ENCODE measurements at regions not wholly inside any gene's neighbourhood (a gene's known extent, or its start where the extent isn't known, plus 50 kb on each side); places are given as distances from the start of the nearest gene placed in this dataset.

DNA sequence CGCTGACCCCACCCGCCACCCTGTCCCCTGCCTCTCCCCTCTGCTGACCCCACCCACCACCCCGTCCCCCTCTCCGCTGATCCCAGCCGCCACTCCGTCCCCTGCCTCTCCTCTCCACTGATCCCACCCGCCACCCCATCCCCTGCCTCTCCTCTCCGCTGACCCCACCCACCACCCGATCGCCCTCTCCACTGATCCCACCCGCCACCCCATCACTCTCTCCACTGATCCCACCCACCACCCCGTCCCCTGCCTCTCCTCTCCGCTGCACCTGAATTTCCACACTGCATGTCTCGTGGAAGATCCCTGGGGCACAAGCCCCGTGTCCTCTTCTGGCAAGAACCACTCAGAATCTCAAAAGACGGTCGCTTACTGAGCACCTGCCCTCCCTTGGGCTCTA is 53.4 kb upstream of the OLFM1 start:
- intact Hi-C loops (cut with DNase I): no loop called here
- Histone ChIP-seq H3K36me3 (replicated peaks in 1 of 2) (no peaks in the 10 kb centered on the region), H3K4me1 (replicated peaks in 1 of 2) (no peaks in the 10 kb centered on the region), H3K27me3 (no peaks in the 10 kb centered on the region), H3K9me3 (replicated peaks in 1 of 3) (no peaks in the 10 kb centered on the region), H3K27ac (no peak overlapping the region), H3K4me3 (no peak overlapping the region)
- WGBS, 4 donors: 87 to 90% (median 88%) methylated on average over 6 to 17 of the region's 17 CpGs
- no peak for TF ChIP-seq POLR2A (IDR thresholded peaks at IDR 0.05)
- TF ChIP-seq, protein P1, sequence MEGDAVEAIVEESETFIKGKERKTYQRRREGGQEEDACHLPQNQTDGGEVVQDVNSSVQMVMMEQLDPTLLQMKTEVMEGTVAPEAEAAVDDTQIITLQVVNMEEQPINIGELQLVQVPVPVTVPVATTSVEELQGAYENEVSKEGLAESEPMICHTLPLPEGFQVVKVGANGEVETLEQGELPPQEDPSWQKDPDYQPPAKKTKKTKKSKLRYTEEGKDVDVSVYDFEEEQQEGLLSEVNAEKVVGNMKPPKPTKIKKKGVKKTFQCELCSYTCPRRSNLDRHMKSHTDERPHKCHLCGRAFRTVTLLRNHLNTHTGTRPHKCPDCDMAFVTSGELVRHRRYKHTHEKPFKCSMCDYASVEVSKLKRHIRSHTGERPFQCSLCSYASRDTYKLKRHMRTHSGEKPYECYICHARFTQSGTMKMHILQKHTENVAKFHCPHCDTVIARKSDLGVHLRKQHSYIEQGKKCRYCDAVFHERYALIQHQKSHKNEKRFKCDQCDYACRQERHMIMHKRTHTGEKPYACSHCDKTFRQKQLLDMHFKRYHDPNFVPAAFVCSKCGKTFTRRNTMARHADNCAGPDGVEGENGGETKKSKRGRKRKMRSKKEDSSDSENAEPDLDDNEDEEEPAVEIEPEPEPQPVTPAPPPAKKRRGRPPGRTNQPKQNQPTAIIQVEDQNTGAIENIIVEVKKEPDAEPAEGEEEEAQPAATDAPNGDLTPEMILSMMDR (IDR thresholded peaks at IDR 0.05): no peak
- DNase-seq: no peak

GRCh38 chr9:135035781-135036760 is 51.4 kb upstream of the OLFM1 start:
- no peaks in the 10 kb centered on the region for H3K4me1 ChIP-seq (replicated peaks in 1 of 2)
- intact Hi-C loops (cut with DNase I): no loop called here
- no peak overlapping the region for H3K27ac ChIP-seq
- H3K27me3 ChIP-seq: no peaks in the 10 kb centered on the region
- DNase-seq: peak in 1 of 7 donors; percentile 2
- H3K9me3 ChIP-seq (replicated peaks in 1 of 3): no peaks in the 10 kb centered on the region
- TF ChIP-seq, protein P1 (IDR thresholded peaks at IDR 0.05): no peak
- no peak for TF ChIP-seq POLR2A (IDR thresholded peaks at IDR 0.05)
- H3K36me3 ChIP-seq (replicated peaks in 1 of 2): no peaks in the 10 kb centered on the region
- WGBS, 4 donors: 82 to 88% (median 85%) methylated on average over 13 to 14 of the region's 14 CpGs
- H3K4me3 ChIP-seq: no peak overlapping the region

- no peaks in the 10 kb centered on the region for H3K27me3 ChIP-seq
- TF ChIP-seq, protein P1 (IDR thresholded peaks at IDR 0.05): no peak
- no peak for TF ChIP-seq POLR2A (IDR thresholded peaks at IDR 0.05)
- peak in 1 of 7 donors; percentile 2 for DNase-seq
- H3K9me3 ChIP-seq (replicated peaks in 1 of 3): no peaks in the 10 kb centered on the region
- intact Hi-C loops (cut with DNase I): no loop called here
- H3K4me1 ChIP-seq (replicated peaks in 1 of 2): no peaks in the 10 kb centered on the region
- no peak overlapping the region for H3K27ac ChIP-seq
- 71 to 81% (median 75%) methylated on average over 8 to 9 of the region's 9 CpGs for WGBS, 4 donors
- H3K36me3 ChIP-seq (replicated peaks in 1 of 2): no peaks in the 10 kb centered on the region
- H3K4me3 ChIP-seq: no peak overlapping the region
These were observed 50.5 kb upstream of the OLFM1 start for GRCh38 chr9:135036861-135037465.

DNA sequence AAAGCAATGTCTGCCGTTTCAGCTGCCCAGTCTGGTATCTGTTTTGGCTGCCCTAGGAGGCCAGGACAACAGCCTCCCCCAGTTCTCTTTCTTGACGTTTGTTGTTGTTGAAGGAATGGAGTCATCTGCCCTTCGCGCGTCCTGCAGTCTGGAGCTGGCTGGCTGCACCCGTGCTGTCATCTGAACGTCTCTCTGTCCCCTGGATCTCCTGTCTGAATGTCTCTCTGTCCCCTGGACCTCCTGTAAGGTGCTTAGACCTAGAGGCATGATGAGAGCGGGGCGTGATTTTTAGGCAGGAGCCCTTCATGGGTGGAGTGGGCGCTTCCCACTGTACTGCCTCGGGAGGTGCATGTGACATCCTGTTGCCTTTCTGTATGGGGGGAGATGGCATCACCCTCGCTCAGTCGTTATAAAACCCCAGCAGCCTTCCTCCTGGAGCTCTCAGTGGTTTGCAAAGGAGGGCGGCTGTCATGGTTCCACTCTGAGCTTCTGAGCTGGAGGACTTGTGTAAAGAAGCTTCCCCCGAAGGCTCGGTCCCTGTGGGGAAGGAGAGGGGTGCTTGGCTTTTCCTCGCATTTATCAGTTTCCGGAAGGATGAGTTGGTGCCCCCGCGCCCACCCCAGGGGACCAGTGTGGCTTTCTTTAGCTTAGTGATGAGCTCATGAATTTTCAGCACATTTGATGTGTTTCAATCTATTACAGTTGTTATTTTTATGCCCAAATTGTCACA is 49.8 kb upstream of the OLFM1 start:
- Histone ChIP-seq H3K36me3 (replicated peaks in 1 of 2) (no peaks in the 10 kb centered on the region), H3K4me1 (replicated peaks in 1 of 2) (no peaks in the 10 kb centered on the region), H3K27me3 (no peaks in the 10 kb centered on the region), H3K9me3 (replicated peaks in 1 of 3) (no peaks in the 10 kb centered on the region), H3K4me3 (no peak overlapping the region), H3K27ac (no peak overlapping the region)
- WGBS, 4 donors: 68 to 82% (median 79%) methylated on average over 9 to 20 of the region's 20 CpGs
- DNase-seq: peak in 1 of 7 donors; percentile 7
- intact Hi-C loops (cut with DNase I): no loop called here
- TF ChIP-seq POLR2A (IDR thresholded peaks at IDR 0.05): no peak
- TF ChIP-seq, protein P1 (IDR thresholded peaks at IDR 0.05): no peak
